ENCODE measurements at regions not wholly inside any gene's neighbourhood (a gene's known extent, or its start where the extent isn't known, plus 50 kb on each side); places are given as distances from the start of the nearest gene placed in this dataset.

- no peak overlapping the region for H3K9ac ChIP-seq (ENCODE audit: low read depth, low read length)
- no peaks in the 10 kb centered on the region for H3K27me3 ChIP-seq (ENCODE audit: insufficient read depth, low read length)
- no peak overlapping the region for H3K4me3 ChIP-seq (ENCODE audit: low read length)
- H3K4me1 ChIP-seq (ENCODE audit: insufficient read depth, low read length): peaks cover 21% of the 10 kb centered on the region
- no peaks in the 10 kb centered on the region for H3K9me3 ChIP-seq (ENCODE audit: insufficient read depth, low read depth, low read length)
- H3K27ac ChIP-seq (ENCODE audit: low read length): no peak overlapping the region
- no peaks in the 10 kb centered on the region for H3K36me3 ChIP-seq (ENCODE audit: insufficient read depth, low read depth, low read length)
These were observed 61.7 kb upstream of the MDFIC start for GRCh38 chr7:114860206-114860605.

GRCh38 chr7:114862406-114862805, 59.5 kb upstream of the MDFIC start:
- Histone ChIP-seq H3K4me1 (ENCODE audit: insufficient read depth, low read length) (peaks cover 7% of the 10 kb centered on the region; the same call in 1 of the 2 replicates), H3K4me3 (ENCODE audit: low read length) (no peak overlapping the region), H3K27me3 (ENCODE audit: insufficient read depth, low read length) (no peaks in the 10 kb centered on the region)

GRCh38 chr7:114864278-114864677, 57.6 kb upstream of the MDFIC start:
- no peaks in the 10 kb centered on the region for H3K27me3 ChIP-seq (ENCODE audit: insufficient read depth, low read length)
- no peaks in the 10 kb centered on the region for H3K36me3 ChIP-seq (ENCODE audit: insufficient read depth, low read depth, low read length)
- H3K4me3 ChIP-seq (ENCODE audit: low read length): no peak overlapping the region
- H3K9me3 ChIP-seq (ENCODE audit: insufficient read depth, low read depth, low read length): no peaks in the 10 kb centered on the region
- no peak overlapping the region for H3K27ac ChIP-seq (ENCODE audit: low read length)
- H3K9ac ChIP-seq (ENCODE audit: low read depth, low read length): no peak overlapping the region
- H3K4me1 ChIP-seq (ENCODE audit: insufficient read depth, low read length): no peaks in the 10 kb centered on the region

More at GRCh38 chr7:114862406-114862805, 59.5 kb upstream of the MDFIC start:
- Histone ChIP-seq H3K27ac (ENCODE audit: low read length) (no peak overlapping the region), H3K9ac (ENCODE audit: low read depth, low read length) (no peak overlapping the region), H3K9me3 (ENCODE audit: insufficient read depth, low read depth, low read length) (no peaks in the 10 kb centered on the region), H3K36me3 (ENCODE audit: insufficient read depth, low read depth, low read length) (no peaks in the 10 kb centered on the region)

- H3K4me1 ChIP-seq (ENCODE audit: insufficient read depth, low read length): no peaks in the 10 kb centered on the region
- H3K36me3 ChIP-seq (ENCODE audit: insufficient read depth, low read depth, low read length): no peaks in the 10 kb centered on the region
- H3K4me3 ChIP-seq (ENCODE audit: low read length): no peak overlapping the region
- H3K27me3 ChIP-seq (ENCODE audit: insufficient read depth, low read length): no peaks in the 10 kb centered on the region
- H3K27ac ChIP-seq (ENCODE audit: low read length): no peak overlapping the region
- H3K9ac ChIP-seq (ENCODE audit: low read depth, low read length): no peak overlapping the region
- H3K9me3 ChIP-seq (ENCODE audit: insufficient read depth, low read depth, low read length): no peaks in the 10 kb centered on the region
These were observed 56.3 kb upstream of the MDFIC start for GRCh38 chr7:114865564-114865963.

Measured in iPS-20b (cell line).